COLO829 (cell line): ENCODE measurements at regions not wholly inside any gene's neighbourhood (a gene's known extent, or its start where the extent isn't known, plus 50 kb on each side); places are given as distances from the start of the nearest gene placed in this dataset.
"Not testable (repeated sequence)": the region's sequence is repeated elsewhere in the genome, so short reads cannot be mapped to it uniquely, and the experiment has no call there.

Experiments
- DNase-seq: peaks from one replicate; pipeline ENCODE4 v3.0.0; 2012; ENCODE audit warnings: low spot score

- no peak for DNase-seq
These were observed 967.1 kb upstream of the ROBO1 start for GRCh38 chr3:80734920-80735319.

- DNase-seq, result no peak
These were observed 966.7 kb upstream of the ROBO1 start for GRCh38 chr3:80734483-80734882.

- DNase-seq, result no peak
These were observed 965.9 kb upstream of the ROBO1 start for GRCh38 chr3:80733522-80734176.

- not testable (repeated sequence) for DNase-seq
These were observed 959.8 kb upstream of the ROBO1 start for GRCh38 chr3:80727561-80727960.

GRCh38 chr3:80709597-80710322, 942.0 kb upstream of the ROBO1 start:
- DNase-seq, result not testable (repeated sequence)

- DNase-seq, result no peak
These were observed 937.5 kb upstream of the ROBO1 start for GRCh38 chr3:80705290-80705689.

GRCh38 chr3:80701349-80701748, 933.6 kb upstream of the ROBO1 start:
- DNase-seq, result no peak

GRCh38 chr3:80697291-80697690, 929.5 kb upstream of the ROBO1 start:
- DNase-seq, result no peak

- no peak for DNase-seq
These were observed 928.5 kb upstream of the ROBO1 start for GRCh38 chr3:80696280-80696679.

GRCh38 chr3:80688814-80689213, 921.0 kb upstream of the ROBO1 start:
- DNase-seq, result no peak

- no peak for DNase-seq
These were observed 915.2 kb upstream of the ROBO1 start for GRCh38 chr3:80682951-80683350.

GRCh38 chr3:80682235-80682634, 914.4 kb upstream of the ROBO1 start:
- no peak for DNase-seq

GRCh38 chr3:80677796-80678195, 910.0 kb upstream of the ROBO1 start:
- peak; percentile 15 for DNase-seq

- DNase-seq, result no peak
These were observed 909.1 kb upstream of the ROBO1 start for GRCh38 chr3:80676866-80677265.

- no peak for DNase-seq
These were observed 908.5 kb upstream of the ROBO1 start for GRCh38 chr3:80676261-80676660.

GRCh38 chr3:80675790-80676189, 908.0 kb upstream of the ROBO1 start:
- DNase-seq, result no peak

- DNase-seq, result no peak
These were observed 900.9 kb upstream of the ROBO1 start for GRCh38 chr3:80668600-80669294.

GRCh38 chr3:80668100-80668499, 900.3 kb upstream of the ROBO1 start:
- no peak for DNase-seq

GRCh38 chr3:80663426-80663825, 895.6 kb upstream of the ROBO1 start:
- no peak for DNase-seq

GRCh38 chr3:80655216-80655615, 887.4 kb upstream of the ROBO1 start:
- no peak for DNase-seq

GRCh38 chr3:80649170-80649569, 881.4 kb upstream of the ROBO1 start:
- DNase-seq, result no peak

GRCh38 chr3:80643421-80643820, 875.6 kb upstream of the ROBO1 start:
- DNase-seq, result no peak
